Neural cell (in vitro differentiated cells): ENCODE measurements at regions not wholly inside any gene's neighbourhood (a gene's known extent, or its start where the extent isn't known, plus 50 kb on each side); places are given as distances from the start of the nearest gene placed in this dataset.

Experiments
- CTCF ChIP-seq: fragments of 450-650 bp; IDR thresholded peaks from 2 replicates; pipeline ENCODE4 v1.5.1; 2014; ENCODE audit warnings: antibody characterized with exemption, mild to moderate bottlenecking, moderate library complexity; ENCODE audit not compliant: poor library complexity, severe bottlenecking
- EP300 ChIP-seq: fragments of 450-650 bp; conservative IDR thresholded peaks from 2 replicates; pipeline ENCODE4 v1.6.1; 2014; ENCODE audit warnings: antibody characterized with exemption, mild to moderate bottlenecking, moderate library complexity; ENCODE audit not compliant: poor library complexity, severe bottlenecking
- EZH2 ChIP-seq: fragments of 200-600, 300-800 bp; shearing (Covaris generic), sonication (generic); IDR thresholded peaks from 2 replicates; pipeline ENCODE4 v1.6.1; 2014; ENCODE audit warnings: antibody characterized with exemption, low read length, borderline replicate concordance, mild to moderate bottlenecking; ENCODE audit not compliant: insufficient read depth, poor library complexity, severe bottlenecking
- RAD21 ChIP-seq: fragments of 450-650 bp; conservative IDR thresholded peaks from 2 replicates; pipeline ENCODE4 v1.6.1; 2014; ENCODE audit warnings: antibody characterized with exemption, mild to moderate bottlenecking, moderate library complexity
- TAF1 ChIP-seq: IDR thresholded peaks from 2 replicates; pipeline ENCODE4 v1.6.1; 2012; ENCODE audit warnings: low read depth
- TF ChIP-seq, protein P1 (sequence below): IDR thresholded peaks from 2 replicates; pipeline ENCODE4 v1.6.1; 2012; ENCODE audit warnings: borderline replicate concordance

- no peak for TF ChIP-seq EZH2
- TF ChIP-seq CTCF = no peak
- TF ChIP-seq, protein P1, sequence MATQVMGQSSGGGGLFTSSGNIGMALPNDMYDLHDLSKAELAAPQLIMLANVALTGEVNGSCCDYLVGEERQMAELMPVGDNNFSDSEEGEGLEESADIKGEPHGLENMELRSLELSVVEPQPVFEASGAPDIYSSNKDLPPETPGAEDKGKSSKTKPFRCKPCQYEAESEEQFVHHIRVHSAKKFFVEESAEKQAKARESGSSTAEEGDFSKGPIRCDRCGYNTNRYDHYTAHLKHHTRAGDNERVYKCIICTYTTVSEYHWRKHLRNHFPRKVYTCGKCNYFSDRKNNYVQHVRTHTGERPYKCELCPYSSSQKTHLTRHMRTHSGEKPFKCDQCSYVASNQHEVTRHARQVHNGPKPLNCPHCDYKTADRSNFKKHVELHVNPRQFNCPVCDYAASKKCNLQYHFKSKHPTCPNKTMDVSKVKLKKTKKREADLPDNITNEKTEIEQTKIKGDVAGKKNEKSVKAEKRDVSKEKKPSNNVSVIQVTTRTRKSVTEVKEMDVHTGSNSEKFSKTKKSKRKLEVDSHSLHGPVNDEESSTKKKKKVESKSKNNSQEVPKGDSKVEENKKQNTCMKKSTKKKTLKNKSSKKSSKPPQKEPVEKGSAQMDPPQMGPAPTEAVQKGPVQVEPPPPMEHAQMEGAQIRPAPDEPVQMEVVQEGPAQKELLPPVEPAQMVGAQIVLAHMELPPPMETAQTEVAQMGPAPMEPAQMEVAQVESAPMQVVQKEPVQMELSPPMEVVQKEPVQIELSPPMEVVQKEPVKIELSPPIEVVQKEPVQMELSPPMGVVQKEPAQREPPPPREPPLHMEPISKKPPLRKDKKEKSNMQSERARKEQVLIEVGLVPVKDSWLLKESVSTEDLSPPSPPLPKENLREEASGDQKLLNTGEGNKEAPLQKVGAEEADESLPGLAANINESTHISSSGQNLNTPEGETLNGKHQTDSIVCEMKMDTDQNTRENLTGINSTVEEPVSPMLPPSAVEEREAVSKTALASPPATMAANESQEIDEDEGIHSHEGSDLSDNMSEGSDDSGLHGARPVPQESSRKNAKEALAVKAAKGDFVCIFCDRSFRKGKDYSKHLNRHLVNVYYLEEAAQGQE = no peak
- TF ChIP-seq RAD21 = no peak
- no peak for TF ChIP-seq EP300
- no peak for TF ChIP-seq TAF1
These were observed 199.9 kb upstream of the TMEFF2 start for GRCh38 chr2:192394605-192395004.
